ENCODE measurements at regions not wholly inside any gene's neighbourhood (a gene's known extent, or its start where the extent isn't known, plus 50 kb on each side); places are given as distances from the start of the nearest gene placed in this dataset.

DNA sequence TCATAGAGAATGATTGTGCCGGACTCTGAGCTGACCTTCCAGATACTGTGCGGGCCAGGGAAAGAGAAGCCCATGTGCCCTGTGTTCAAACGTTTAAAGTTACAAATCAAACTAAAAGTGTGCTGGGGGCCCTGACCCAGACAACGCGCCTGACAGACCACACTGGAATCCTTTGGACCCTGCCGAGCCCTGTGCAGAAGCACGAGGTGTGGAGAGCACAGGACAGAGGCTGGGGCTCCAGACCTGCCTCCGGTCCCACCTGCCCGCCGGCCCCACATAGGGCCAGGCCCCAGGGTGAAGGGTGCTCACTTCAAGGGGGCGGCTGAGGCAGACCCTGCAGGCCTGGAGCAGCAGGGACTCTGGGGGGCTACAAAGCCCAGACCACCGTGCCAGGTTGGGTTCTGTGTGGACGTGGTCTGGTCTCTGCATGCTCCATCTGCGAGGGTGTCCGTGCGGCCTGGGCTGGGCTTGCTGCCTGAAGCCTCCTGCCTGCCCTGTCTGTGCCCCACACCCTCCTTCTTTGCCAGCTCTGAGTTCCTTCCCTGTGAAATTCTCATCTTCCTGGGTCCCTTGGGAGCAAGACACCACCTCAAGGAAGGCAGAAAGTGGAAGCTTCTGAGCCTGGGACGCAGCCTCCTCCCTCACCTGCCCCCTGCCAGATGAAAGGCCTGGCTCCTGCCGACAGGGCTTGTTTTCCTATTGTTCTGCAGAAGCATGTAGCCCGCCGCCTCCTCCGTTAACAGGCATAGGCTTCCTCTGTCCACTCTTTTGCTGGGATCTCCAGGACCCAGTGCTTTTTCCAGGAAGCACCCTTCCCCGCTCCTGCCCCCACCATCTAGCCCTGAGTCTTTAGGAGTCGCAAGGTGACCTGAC is 186.2 kb downstream of the ERMARD start:
- no peak for DNase-seq

DNA sequence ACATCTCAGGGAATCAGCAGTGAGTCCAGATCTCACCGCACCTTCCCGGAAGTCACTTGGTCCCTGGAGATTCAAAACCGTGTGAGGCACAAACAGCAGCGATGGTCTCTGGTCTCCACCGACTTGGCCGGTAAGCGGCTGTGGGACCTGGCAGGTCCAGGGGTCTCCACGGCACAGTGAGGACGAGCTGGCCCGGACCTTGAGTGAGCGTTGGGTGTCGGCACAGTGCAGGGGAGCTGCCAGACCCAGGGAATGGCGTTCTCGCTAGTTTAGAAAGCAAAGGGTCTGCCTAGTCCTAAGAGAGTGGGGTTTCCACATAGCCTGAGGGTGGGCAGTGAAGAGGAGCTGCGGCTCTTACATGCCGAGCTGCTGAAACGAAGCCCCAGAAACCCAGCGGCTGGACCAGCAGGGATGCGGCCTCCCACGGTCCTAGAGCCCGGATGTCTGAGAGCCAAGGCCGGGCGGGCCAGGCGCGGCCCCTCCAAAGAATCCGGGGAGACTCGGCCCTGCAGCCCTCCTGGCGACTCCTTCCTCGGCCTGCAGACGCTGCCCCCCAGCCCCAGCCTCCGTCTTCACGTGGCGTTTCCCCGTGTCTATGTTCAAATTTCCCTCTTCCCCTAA is 185.0 kb downstream of the ERMARD start:
- DNase-seq: no peak

DNA sequence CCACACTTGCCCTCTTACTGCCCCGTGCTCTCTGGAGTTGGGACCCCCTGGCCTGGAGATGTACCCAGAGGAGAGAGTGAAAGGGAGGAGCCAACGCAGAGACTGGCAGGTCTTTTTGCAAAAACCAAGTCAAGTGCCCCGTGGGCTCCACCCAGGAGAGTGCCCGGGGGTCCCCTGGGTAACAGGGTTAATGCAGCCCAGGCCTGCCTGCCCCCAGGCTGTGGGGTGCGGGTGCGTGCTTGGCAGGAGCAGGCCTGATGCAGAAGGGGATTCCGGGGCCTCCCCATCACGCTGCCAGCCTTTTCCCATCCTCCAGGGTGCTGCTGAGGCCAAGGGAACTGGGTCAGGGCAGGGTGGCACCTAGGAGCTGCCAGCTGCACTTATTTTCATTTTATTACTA is 184.4 kb downstream of the ERMARD start:
- DNase-seq: no peak

DNA sequence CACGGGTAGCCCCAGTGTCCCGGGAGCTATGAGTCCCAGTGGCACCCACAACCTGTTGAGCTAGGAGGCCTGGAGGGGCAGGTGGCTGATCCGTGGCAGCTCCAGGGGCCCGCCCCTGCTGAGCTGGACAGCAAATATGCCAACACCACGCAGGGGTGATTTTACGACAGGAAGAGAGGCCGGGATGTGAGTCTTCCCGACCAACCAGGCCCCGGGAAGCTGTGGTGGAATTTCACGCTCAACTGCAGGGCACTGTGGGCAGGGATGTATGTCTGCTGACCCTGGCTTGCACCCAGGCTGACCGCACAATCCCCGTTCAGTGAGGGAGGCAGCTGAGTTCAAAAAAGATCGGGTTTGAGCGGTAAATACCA is 183.9 kb downstream of the ERMARD start:
- no peak for DNase-seq

DNA sequence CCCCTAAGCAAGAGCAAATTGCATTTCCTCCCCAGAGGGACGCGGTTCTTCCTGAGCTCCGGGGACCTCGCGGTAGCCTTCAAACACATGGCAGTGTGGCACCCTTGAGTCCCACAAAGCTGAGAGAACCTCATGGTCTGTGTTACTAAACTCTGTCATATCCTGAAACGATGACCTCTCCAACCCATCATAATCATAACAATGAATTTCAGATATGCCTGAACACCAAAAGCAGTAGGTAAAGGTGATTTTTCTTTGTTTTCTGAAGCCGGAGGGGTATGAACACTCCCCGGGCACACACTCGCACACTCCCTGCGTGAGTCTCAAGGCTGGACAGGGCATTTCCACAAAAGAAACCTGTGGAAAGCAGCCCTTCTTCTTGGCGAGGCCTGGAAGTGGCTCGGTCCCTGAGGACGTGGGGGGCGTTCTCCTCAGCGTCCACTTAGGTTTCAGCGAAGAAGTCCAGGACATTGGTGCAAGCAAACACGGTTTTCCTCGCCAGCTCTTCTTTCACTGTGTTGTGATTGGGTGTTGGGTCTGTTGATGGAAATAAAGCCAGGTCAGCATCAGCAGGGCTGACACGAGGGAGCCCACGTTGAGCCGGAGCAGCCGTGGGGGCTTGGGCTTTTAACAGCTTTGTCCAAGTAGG is 183.4 kb downstream of the ERMARD start:
- DNase-seq: no peak

DNA sequence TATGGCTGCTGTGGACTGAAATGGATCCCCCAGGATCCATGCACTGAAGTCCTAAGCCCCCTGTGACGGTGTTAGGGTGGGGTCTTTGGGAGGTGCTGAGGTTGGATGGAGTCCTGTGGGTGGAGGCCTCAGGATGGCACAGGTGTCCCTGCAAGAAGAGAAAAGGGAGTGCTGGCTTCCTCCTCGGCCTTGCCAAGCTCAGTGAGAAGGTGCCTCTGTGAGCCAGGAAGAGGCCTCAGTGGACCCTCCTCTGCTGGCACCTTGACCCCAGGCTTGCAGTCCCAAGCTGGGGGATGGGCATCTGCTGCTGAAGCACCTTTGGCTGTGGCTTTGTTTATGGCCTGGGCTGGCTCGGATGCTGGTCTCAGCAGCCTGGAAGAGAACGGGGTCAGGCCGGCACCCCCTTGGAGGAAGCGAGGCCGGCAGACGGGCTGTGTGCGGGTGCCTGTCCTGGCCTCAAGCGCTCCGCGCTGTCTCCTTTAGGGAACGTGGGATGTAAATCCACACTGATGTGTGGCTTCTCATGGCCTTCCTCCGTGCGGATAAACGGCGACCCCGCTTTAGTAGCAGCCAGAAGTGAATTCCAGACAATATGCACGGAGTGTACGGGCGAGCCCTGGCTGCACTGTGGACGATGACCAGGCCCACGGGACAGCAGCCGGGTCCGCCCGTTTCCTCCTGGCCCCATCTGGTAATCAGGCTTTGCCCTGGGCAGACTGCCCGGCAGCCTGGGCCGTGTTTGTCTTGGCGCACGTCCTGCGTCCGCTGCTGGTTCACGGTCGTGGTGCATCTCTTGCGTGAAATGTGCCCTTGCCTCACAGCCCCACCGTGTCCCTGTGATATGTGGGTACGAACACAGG is 182.6 kb downstream of the ERMARD start:
- DNase-seq: no peak

DNA sequence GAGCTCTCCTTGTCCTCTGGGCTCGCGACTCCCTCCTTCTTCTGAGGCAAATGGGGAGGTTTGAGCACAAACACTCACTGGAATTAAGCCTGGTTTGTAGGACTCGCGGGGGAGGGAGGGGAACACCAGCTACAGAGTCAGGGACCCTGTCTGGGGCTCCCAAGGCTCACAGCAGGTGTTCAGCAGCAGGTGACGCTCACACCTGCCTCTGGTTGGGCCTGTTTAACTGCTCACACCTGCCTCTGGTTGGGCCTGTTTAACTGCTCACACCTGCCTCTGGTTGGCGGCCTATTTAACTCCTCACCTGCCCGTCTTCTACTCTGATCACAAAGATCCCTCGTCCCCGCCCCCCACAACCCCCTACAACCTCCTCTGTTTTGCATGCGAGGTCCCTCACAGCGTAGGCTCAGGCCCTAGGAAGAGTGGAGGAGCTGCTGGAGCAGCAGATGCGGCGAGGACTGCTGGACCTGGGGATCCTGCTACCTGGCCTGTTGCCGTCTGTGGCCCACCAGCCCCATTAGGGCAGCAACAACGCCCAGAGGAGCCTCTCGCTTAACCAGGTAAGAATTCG is 181.9 kb downstream of the ERMARD start:
- no peak for DNase-seq

DNA sequence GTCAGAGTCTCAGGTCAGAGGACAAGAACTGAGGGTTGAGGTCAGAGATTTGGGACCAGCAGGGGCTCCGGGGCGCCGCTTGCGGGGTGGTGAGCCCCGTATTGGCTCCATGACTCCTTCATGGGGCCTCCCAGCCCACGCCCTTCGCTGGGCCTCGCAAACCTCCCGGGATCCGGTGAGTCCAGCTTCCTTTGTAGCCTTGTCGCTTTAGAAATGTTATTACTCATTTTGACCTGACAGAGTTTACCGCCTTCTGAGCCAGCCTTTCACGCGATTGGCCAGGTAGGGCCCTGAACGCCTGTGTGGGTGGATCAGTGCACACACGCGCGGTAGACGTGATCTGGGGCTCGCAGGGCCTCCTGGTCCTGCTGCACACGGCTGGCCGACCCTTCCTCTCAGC is 181.1 kb downstream of the ERMARD start:
- no peak for DNase-seq

DNA sequence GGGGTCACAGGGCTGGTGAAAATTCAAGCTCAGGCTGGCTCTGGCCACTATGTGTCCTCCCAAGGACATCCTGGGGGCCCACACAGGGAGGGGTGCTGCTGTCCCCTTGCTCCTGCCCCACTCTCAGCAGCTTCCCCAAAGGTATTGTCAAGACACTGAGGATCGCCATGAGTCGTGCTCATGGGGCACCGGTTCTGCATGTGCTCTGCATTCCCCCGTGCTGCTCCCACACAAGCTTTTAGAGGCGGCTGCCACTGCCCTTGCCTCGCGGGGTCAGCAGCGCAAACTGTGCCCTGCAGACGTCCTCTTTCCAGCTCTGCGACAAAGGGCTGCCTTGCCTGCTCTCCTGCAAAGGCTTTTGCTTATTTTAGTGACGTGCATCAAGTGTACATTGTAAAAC is 179.8 kb downstream of the ERMARD start:
- no peak for DNase-seq

DNA sequence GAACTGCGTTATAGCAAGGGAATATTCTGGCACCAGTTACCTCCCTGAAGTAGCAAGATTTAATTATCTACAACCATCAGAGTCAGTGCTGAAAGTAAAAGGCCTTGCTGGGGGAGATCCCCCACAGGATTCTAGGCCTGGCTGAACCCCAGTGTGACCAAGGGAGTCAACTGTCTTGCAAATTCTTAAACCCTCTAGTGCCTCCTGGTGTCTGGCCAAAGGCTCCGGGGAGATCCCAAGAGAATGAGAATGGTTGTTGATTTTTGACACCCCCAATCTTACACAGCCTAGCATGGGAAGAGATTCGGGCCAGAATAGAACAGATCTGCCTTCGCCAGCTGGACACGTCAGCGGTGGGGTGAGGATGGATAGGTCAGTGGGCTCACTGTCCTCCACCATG is 179.4 kb downstream of the ERMARD start:
- DNase-seq: no peak

DNA sequence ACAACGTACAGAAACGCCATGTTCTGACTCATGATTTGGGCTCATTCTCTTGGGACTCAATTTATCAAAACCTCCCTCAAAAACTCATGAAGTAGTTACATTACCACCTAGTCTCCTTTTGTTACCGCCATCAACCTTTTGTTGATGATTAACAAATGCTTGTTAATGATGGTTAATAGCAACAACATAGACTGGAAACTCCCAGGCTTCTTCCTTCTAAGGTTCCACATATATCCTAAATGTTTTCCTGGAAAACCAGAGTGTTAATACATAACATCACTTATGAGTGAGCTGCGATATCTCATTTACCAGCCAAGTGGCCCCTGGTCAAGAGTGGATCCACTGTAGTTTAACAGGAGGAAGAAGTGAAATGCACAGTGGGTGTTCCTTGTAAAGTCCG is 176.3 kb downstream of the ERMARD start:
- DNase-seq: no peak

DNA sequence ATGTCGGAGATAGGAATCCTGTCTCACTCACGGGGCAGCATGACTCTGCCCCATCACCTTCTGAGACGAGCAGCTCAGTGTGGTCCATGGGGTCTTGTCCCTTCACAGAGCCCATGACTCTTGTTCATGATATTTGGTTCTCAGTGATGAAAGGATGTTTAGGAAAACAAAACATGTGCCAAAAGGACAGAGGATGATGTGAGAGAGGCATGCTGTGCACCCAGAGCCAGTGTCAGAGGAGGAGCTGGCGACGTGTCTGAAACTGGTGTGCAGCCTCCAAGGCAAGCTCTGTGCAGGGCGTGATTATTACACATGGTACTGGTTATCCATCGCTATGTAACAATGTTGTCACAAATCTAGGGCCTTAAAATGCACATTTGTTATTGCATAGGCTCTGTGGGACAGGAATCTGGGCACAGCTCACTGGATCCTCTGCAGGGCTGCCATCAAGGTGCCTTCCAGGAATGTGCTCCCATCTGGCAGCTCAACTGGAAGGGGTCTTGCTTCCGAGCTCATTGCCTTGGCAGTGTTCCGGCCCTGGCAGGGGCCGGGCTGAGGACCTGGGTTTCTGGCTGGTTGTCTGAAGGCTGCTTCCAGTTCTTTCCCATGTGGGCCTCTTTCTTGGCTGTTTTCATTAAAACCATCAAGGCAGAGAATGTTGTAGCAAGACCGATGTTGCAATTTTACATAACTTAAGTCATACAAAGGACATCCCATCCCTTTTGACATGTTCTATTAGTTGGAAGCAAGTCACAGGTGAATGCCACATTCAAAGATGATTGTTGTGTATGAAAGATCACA is 175.4 kb downstream of the ERMARD start:
- DNase-seq: no peak

DNA sequence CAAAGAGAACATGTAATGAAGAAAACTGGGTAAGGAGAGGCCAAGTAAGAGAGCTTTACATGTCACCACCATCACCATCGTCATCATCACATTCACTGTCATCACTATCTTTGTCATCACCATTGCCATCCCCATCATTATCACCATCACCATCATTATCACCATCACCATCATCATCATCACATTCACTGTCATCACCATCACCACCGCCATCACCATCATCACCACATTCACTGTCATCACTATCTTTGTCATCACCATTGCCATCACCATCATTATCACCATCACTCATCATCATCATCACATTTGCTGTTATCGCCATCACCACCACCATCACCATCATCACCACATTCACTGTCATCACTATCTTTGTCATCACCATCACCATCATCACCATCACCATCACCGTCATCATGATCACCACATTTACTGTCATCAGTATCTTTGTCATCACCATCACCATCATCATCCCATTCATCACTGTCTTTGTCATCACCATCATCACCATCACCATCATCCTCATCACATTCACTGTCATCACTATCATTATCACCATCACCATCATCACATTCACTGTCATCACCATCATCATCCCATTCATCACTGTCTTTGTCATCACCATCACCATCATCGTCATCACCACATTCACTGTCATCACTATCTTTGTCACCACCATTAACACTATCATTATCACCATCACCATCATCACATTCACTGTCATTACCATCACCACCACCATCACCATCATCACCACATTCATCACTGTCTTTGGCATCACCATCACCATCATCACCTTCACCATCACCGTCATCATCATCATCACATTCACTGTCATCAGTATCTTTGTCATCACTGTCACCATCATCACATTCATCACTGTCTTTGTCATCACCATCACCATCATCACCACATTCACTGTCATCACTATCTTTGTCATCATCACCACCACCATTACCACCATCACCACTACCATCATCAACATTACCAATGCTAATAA is 172.3 kb downstream of the ERMARD start:
- no peak for DNase-seq

DNA sequence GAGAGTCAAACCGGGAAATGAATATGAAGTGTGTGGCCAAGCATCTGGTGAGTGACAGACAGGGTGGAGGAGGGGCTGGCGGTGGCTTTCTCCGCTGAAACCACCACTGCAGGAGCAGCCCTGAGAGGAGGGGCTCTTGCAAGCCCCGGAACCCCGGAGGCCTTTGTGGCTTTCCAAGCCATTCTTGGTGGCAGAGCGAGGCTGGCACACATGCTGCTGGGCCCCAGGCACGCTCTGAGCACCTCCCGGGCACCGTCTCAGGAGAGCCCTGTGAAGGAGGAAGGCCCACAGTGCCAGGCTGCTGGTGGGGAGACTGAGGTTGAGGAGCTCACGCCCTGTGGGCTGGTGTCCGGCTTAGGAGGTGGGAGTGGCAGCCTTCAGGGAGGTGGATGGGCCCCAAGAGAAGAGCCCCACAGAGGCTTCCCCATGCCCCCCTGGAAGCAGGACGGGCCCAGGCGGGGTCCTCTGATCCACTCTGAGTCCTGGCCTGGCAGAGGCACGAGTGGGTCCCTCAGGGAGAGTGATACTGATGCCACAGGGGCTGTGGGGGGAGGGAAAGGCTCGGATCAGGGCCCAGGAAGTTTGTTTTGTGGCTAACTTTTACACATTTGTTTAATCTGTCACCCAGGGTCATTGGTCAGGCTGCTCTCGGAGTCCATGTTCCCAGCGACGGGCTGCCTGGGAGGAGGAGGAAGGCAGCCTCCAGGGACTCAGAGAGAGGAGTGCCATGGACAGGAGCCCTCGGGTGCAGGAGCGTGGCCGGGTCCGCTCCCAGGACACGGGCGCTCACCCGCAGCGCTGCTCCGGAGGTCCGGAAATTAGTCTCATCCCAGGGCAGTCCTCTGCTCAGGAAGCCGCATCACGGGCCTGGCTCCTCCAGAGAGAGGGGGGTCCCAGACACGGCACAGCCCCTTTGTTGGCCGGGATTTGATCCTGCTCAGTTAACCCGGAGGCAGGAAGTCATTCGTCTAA is 170.7 kb downstream of the ERMARD start:
- no peak for DNase-seq

DNA sequence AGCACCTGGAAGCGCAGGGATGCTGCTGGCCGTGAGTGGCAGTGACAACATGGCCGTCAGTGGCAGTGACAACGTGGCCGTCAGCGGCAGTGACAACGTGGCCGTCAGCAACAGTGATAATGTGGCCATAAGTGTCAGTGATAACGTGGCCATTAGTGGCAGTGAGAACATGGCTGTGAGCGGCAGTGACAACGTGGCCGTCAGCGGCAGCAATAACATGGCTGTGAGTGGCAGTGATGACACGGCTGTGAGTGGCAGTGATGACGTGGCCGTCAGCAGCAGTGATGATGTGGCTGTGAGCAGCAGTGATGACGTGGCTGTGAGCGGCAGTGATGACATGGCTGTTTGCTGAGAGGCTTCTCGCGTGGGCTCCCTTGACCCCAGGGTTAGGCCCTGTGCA is 169.8 kb downstream of the ERMARD start:
- DNase-seq: no peak

DNA sequence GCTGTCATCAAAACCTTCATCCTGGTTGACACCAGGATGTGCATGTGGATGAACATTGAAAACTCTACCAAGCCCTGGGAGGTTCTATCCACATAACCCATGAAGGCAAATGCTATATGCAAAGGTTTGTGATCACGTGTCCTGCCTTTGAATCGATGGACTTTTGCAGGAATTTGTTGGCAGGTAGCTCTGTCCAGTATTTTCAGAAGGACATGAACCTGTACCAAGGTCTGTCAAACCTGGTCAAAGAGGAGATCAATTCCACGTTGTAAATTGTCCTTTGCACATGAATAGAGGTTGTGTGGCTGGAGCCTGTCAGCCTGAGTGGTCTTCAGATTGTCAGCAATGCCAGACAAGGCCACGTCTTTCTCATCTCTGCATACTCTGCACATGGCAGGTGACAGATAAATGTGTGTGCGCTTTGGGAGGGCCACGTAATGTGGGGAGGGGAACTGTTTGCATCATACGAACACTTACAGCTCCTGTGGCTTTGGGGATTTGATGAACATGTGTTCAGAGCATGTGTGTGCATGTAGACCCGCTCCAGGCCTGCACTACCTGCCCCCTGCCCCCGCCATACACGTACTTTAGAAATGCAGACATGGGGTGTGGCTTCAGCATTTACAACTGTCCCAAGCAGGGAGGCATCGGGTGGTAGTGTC is 169.1 kb downstream of the ERMARD start:
- no peak for DNase-seq

DNA sequence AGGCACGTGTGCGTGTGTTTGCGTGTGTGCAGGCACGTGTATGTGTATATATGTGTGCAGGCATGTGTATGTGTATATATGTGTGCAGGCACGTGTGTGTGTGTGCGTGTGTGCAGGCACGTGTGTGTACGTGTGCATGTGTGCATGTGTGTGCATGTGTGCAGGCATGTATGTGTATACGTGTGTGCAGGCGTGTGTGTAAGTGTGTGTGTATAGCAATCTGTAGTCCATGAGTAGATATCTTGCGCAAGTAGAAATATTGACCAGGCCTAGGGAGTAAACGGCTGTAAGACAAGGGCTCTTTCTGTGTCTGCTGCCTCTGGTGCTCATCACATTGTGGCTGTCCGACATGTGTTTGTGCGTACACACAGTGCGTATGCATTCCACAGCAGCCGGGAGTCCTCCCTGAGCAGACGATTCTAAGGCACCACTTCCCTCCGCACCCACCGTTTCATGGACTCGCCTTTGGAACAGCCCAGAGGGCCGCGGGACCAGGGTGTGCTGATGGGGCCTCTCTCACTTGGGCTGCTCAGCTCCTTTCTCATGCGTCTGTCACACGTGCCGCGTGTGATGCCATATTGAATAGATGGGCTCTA is 167.6 kb downstream of the ERMARD start:
- DNase-seq: no peak

DNA sequence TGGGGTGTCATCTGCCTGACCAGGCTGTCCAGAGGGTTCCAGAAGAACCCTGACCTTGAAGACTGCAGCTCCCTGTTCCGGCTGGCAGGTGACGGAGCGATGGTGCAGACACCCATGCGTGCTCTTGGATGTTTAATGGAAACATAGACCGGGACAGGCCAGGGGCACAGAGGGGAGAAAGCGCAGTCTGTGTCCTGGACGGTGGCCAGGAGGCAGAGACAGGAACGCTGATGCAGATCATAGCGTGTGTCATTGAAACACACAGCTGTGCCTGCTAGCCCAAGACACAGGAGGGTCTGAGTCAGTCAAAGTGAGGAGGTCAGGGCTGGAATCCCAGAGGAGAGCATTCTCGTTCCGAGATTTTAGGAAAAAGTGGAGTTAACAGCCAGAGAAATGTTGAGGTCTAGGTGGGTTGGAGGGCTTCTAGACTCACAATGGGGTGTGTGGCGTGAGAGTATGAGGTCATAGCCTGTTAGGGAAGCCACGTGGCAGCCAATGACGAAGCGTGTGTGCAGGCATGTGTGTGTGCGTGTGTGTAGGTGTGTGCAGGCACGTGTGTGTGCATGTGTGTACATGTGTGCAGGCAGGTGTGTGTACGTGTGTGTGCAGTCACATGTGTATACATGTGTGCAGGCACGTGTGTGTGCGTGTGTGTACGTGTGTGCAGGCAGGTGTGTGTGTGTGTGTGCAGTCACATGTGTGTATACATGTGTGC is 167.0 kb downstream of the ERMARD start:
- no peak for DNase-seq

Data from COR-L47 (cell line).